Breast epithelium (tissue), 4 donors: ENCODE measurements at regions not wholly inside any gene's neighbourhood (a gene's known extent, or its start where the extent isn't known, plus 50 kb on each side); places are given as distances from the start of the nearest gene placed in this dataset.
"Not testable (repeated sequence)": the region's sequence is repeated elsewhere in the genome, so short reads cannot be mapped to it uniquely, and the experiment has no call there.

ENCODE experiments used
- DNase-seq, 2 donors: peaks; one replicate each; pipeline ENCODE4 v3.0.0-alpha.2; 2019; ENCODE audit warnings: low spot score in 2 of 2
- H3K27ac ChIP-seq, 2 donors: fragments of 200-600 bp; sonication (generic) in 1 of 2; one replicate each; pipeline ENCODE4 v1.5.1; 2016 to 2019; ENCODE audit warnings: mild to moderate bottlenecking in 1 of 2
- H3K27me3 ChIP-seq, 2 donors: fragments of 200-600 bp; sonication (generic) in 1 of 2; one replicate each; pipeline versions ENCODE4 v1.5.1 to v1.6.0; 2017 to 2019; ENCODE audit warnings: control low read depth in 1 of 2, mild to moderate bottlenecking in 1 of 2
- H3K36me3 ChIP-seq: fragments of 200-600 bp; one replicate; pipeline ENCODE4 v1.5.1; 2019
- H3K4me1 ChIP-seq, 2 donors: fragments of 200-600 bp; sonication (generic); one replicate each; pipeline ENCODE4 v1.5.1; 2016 to 2019; ENCODE audit warnings: control low read depth in 1 of 2
- H3K4me3 ChIP-seq, 3 donors: fragments of 200-600 bp; sonication (generic); 1 replicate in 2 of 3; 2 replicates in 1 of 3; pipeline ENCODE4 v1.5.1; 2016 to 2019; ENCODE audit warnings: mild to moderate bottlenecking in 3 of 3, moderate library complexity in 2 of 3
- H3K9me3 ChIP-seq, 2 donors: fragments of 200-600 bp; sonication (generic) in 1 of 2; one replicate each; pipeline ENCODE4 v1.5.1; 2016 to 2019; ENCODE audit warnings: control low read depth in 1 of 2
- POLR2A ChIP-seq: fragments of 450-650 bp; IDR thresholded peaks from one replicate; pipeline ENCODE4 v1.6.1; 2016; ENCODE audit warnings: antibody characterized with exemption, mild to moderate bottlenecking, moderate library complexity
- POLR2AphosphoS5 ChIP-seq, 3 donors: sonication (generic); formaldehyde crosslinking; IDR thresholded peaks; one replicate each; pipeline ENCODE4 v1.6.1; 2017; ENCODE audit warnings: antibody characterized with exemption in 3 of 3
- intact Hi-C: fragments of 100-400 bp; cut with DNase I; formaldehyde crosslinking; loops from one replicate; pipeline ENCODE4 v1.15.1; 2023; ENCODE audit warnings: low total_unique reads
- TF ChIP-seq, protein P1 (sequence below), 3 donors: fragments of 450-650 bp; IDR thresholded peaks; one replicate each; pipeline ENCODE4 v1.5.1; 2016 to 2017; ENCODE audit warnings: antibody characterized with exemption in 3 of 3, mild to moderate bottlenecking in 3 of 3, moderate library complexity in 3 of 3

GRCh38 chr5:91291628-91292569 is 91.2 kb downstream of the ARRDC3 start:
- DNase-seq, result no peak
- Histone ChIP-seq H3K4me1 (peaks cover 0 to 3% of the 10 kb centered on the region in 2 donors), H3K27ac (no peak overlapping the region)

DNA sequence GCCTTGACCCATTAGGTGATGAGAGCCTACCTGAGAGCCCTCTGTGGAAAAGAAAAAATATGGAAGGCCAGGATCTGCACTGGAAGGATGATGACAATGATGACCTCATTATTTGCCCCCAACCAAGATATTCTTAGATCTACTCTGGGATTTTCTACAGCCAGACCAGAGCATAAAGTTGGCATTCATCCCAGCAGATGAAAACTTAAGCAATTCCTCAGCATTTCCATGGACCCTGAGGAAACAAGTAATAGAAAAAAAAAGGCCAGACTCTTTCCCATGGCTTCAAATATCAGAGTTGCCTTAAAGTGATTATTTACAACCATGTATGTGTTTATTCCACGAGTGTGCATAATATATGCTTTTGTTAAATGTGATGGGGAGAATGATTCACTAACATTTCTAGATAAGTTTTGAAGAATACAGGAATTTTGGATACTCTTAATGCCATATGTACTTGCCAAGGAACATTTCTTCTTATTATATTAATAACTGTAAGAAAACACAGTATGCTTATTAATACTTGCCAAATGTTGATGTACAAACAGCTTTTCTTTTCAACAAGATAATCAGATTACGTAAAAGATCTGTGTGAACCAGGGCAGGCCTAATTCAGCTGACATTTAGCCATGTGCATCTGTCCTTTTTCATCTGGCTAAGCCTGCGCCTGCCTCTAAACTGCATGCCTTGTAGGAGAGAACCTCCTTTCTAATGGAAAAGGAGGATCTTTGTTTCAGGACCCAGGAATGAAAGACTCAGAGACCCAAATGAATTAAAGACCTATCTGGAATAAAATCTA is 94.8 kb downstream of the ARRDC3 start:
- Histone ChIP-seq H3K36me3 (no peaks in the 10 kb centered on the region), H3K4me3 (no peak overlapping the region), H3K27me3 (no peaks in the 10 kb centered on the region), H3K4me1 (no peaks in the 10 kb centered on the region), H3K9me3 (peaks cover 0 to 4% of the 10 kb centered on the region in 2 donors), H3K27ac (peak overlapping the region; percentile 30 to 51)
- no peak for DNase-seq
- intact Hi-C loops, result no loop called here
- TF ChIP-seq POLR2AphosphoS5 (IDR thresholded peaks at IDR 0.05), result no peak
- TF ChIP-seq POLR2A, result no peak
- TF ChIP-seq, protein P1, sequence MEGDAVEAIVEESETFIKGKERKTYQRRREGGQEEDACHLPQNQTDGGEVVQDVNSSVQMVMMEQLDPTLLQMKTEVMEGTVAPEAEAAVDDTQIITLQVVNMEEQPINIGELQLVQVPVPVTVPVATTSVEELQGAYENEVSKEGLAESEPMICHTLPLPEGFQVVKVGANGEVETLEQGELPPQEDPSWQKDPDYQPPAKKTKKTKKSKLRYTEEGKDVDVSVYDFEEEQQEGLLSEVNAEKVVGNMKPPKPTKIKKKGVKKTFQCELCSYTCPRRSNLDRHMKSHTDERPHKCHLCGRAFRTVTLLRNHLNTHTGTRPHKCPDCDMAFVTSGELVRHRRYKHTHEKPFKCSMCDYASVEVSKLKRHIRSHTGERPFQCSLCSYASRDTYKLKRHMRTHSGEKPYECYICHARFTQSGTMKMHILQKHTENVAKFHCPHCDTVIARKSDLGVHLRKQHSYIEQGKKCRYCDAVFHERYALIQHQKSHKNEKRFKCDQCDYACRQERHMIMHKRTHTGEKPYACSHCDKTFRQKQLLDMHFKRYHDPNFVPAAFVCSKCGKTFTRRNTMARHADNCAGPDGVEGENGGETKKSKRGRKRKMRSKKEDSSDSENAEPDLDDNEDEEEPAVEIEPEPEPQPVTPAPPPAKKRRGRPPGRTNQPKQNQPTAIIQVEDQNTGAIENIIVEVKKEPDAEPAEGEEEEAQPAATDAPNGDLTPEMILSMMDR (IDR thresholded peaks at IDR 0.05), result no peak

More at GRCh38 chr5:91291628-91292569, 91.2 kb downstream of the ARRDC3 start:
- no peaks in the 10 kb centered on the region for H3K9me3 ChIP-seq
- intact Hi-C loops, result no loop called here
- no peaks in the 10 kb centered on the region for H3K27me3 ChIP-seq
- H3K36me3 ChIP-seq, result no peaks in the 10 kb centered on the region
- H3K4me3 ChIP-seq, result no peak overlapping the region
- TF ChIP-seq, protein P1 (IDR thresholded peaks at IDR 0.05), result no peak
- TF ChIP-seq POLR2AphosphoS5 (IDR thresholded peaks at IDR 0.05), result no peak
- no peak for TF ChIP-seq POLR2A

GRCh38 chr5:91285062-91285461 is 98.1 kb downstream of the ARRDC3 start:
- H3K36me3 ChIP-seq, H3K27me3 ChIP-seq, H3K9me3 ChIP-seq, H3K4me3 ChIP-seq, H3K27ac ChIP-seq, DNase-seq, intact Hi-C loops, H3K4me1 ChIP-seq: not testable (repeated sequence)

GRCh38 chr5:91283899-91284298 is 99.2 kb downstream of the ARRDC3 start:
- no peak overlapping the region for H3K4me3 ChIP-seq
- H3K9me3 ChIP-seq, result peaks cover 0 to 4% of the 10 kb centered on the region in 2 donors
- TF ChIP-seq POLR2A, result no peak
- no peak for TF ChIP-seq POLR2AphosphoS5 (IDR thresholded peaks at IDR 0.05)
- TF ChIP-seq, protein P1 (IDR thresholded peaks at IDR 0.05), result no peak
- H3K27ac ChIP-seq, result peak overlapping the region; percentile 39 to 90
- intact Hi-C loops, result no loop called here
- H3K36me3 ChIP-seq, result no peaks in the 10 kb centered on the region
- H3K27me3 ChIP-seq, result no peaks in the 10 kb centered on the region
- DNase-seq, result no peak
- H3K4me1 ChIP-seq, result no peaks in the 10 kb centered on the region

GRCh38 chr5:91283326-91283725 is 99.8 kb downstream of the ARRDC3 start:
- TF ChIP-seq, protein P1 (IDR thresholded peaks at IDR 0.05), result no peak
- no peak for TF ChIP-seq POLR2AphosphoS5 (IDR thresholded peaks at IDR 0.05)
- no peak for TF ChIP-seq POLR2A
- Histone ChIP-seq H3K4me1 (no peaks in the 10 kb centered on the region), H3K27ac (peak overlapping the region; percentile 39 to 90), H3K4me3 (no peak overlapping the region), H3K9me3 (peaks cover 0 to 4% of the 10 kb centered on the region in 2 donors), H3K27me3 (no peaks in the 10 kb centered on the region), H3K36me3 (no peaks in the 10 kb centered on the region)
- no peak for DNase-seq
- intact Hi-C loops, result no loop called here
